HG03159 (cell line): ENCODE measurements at regions not wholly inside any gene's neighbourhood (a gene's known extent, or its start where the extent isn't known, plus 50 kb on each side); places are given as distances from the start of the nearest gene placed in this dataset.

ENCODE experiments used
- ATAC-seq: cut with Tn5 transposase; IDR thresholded peaks from one replicate; pipeline ENCODE4 v1.9.1; 2021; ENCODE audit warnings: mild to moderate bottlenecking, moderate library complexity; ENCODE audit not compliant: unreplicated experiment

- no peak for ATAC-seq
These were observed 63.5 kb downstream of the DNTTIP2 start for GRCh38 chr1:93815366-93816110.

- ATAC-seq = no peak
These were observed 64.1 kb downstream of the DNTTIP2 start for GRCh38 chr1:93814795-93815340.

DNA sequence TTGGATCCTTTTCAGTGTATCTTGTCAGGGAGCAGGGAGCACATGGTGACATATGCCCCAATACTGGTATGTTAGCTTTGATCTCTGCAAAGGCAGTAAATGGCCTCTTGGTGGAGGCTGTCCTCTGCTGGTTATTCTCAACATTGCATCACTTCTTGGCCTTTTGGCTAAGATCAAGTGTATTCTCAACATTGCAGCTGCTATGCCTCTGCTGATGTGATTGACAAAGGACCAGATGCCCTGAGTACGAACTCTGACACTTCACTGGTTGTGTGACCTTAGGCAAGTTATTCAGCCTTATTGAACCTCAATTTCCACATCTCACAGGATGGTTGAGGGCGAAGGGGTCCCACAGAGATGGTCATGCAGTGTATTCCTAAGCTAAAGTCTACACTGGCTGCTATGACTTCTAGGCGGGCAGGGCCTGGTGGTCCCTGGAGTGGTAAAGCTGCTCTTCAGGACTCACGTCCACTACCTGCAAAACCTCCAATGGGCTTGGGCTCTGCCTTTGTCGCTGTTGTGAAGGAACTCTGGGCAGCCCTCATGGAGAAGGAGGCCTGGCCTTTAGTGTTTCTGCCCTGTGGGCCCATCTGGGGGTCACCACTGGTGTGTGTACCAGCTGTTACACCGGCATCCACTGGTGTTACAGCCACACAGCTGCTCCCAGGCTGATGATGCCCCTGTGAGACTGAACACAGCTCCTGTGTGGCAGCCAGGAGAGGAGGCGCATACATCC is 64.8 kb downstream of the DNTTIP2 start:
- peak; percentile 69 for ATAC-seq

DNA sequence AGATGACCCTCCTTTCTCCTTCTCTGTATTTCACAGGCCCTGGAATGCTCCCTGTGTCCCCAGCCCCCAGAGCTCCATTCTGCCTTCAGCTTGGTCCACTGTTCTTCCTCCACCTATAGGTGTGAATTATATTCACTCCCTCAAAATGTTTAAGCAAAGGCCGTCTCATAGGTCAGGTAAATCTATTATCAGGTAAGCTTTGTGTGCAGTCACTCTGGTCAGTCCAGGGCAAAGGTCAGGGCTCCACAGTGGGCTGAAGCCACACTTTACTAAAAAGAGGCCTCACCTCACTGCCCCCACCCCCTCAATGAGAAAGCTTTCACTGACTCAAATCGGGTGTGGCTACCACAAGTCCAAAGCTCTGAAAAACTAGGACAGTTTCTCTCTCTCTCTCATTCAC is 65.9 kb downstream of the DNTTIP2 start:
- ATAC-seq = no peak

DNA sequence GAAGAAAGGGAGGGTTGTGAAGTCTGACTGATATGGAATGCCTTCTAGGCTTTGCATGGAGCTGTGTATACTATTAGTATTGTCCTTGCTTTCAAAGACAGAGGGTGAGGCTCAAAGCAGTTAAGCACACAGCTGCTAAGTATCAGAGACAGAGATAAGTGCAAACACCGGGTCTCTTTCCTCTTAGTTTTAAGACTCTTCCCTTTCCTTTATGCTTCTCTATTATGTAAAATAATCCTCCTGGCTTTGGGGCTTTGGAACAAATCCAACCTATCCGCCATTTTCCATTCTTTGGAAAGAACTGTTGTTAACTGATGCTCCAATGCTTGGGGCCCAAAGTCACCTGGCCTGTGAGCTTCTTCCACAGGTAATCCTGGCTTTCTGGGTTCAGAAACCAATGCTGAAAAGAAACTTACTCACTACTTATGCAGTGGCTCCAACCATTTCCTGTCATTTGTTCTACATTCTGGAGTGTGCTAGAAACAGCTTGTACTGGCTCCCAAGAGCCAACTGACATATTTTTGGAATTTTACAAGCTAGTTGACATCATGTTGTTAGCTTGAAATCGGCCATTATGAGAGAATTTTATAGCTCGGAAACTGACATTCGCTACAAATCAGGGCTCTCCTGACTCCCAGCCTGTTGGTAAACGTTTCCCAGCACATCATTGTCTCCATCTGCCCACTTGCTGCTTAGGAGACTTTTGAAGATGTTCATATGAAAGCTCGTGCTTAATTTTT is 67.5 kb downstream of the DNTTIP2 start:
- no peak for ATAC-seq

DNA sequence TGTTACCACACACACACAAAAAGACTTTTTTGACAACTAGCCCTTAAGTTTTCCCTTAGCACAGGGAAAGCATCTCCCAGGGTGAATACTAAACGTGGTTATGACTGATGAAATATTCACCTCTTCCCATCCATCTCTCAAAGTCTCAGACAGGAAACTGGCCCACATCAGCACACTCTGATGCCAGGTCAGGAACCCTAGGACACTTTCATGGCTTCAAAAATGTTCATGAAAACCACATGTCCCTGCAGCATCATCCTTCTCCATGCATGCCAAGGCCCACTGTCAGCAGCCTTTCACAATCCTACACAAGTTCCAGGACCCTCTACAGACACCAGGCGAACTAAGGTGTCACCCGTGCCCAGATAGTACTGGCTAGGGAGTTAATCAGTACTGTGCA is 68.7 kb downstream of the DNTTIP2 start:
- ATAC-seq = no peak

DNA sequence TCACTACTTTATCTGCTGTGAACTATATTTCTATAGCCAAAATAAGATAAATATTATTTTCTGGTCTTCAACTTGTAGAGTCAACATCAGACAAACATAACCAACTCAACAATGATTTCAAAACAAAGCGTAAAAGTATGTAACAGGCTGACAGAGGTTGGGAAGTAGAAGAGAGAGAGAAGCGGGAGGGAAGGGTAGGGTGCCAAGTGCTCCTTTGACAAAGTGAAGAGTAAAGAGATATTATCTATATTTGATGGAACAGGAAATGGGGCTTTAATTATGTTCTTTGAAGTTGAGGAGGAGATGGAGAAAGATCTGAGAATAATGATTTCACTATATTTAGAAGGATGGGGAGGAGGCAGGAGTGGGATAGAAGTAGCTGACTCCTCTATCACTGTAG is 70.1 kb downstream of the DNTTIP2 start:
- ATAC-seq = no peak

DNA sequence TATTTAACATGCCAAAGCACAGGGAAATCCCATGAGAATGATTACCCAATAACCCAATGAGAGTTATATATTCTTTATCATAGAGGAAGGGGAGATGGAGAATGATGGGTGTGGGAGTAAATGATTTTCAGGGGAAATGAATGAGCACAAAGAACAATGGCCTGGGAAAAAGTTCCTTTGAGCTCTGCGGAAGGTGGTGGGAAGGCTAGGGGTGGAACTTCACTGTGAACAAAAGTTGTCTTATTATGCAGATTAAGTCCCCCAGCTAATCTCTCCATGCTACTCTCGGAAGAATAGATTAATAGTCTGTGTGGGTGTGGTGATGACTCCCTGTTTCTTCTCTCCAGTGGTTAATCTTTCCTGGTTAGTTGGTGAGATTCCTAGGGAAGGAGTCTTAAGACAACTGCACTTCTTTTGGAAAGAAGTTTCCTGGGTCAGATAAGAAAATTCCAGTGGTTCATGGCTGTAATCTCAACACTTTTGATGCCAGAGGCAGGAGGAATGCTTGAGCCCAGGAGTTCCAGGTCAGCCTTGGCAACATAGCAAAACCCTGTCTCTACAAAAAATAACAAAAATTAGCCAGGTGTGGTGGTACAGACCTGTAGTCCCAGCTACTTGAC is 71.6 kb downstream of the DNTTIP2 start:
- no peak for ATAC-seq

DNA sequence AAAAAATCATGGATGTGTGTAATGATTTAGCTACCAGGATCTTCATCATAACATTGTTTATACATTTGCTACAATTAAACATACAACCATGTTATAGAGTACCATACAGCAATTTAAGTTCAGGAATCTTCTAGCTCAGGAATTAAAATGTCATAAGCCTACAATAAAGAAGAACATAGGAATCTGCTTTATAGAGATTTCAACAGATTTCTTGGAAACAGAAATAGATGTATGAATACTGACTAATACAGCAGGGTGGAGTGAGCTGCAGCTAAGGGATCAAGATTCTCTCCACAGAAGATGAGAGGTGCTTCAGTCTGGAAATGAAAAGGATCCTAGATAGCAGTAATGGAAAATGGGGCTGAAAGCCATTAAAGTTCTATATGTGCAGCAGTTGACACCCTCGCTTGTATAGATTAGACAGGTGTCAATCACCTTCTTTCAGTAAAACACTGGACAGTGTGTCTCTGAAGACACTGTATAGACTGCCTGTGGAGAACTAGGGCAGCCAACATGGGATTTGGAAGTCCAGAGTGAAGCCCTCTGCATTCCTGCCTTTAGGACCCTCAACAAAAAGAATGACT is 73.9 kb downstream of the DNTTIP2 start:
- no peak for ATAC-seq

GRCh38 chr1:93804412-93804811 is 74.6 kb downstream of the DNTTIP2 start:
- no peak for ATAC-seq

- no peak for ATAC-seq
These were observed 77.5 kb downstream of the DNTTIP2 start for GRCh38 chr1:93801471-93801870.

GRCh38 chr1:93800856-93801255 is 78.2 kb downstream of the DNTTIP2 start:
- no peak for ATAC-seq

GRCh38 chr1:93798291-93798690 is 80.7 kb downstream of the DNTTIP2 start:
- ATAC-seq = no peak

- ATAC-seq = no peak
These were observed 94.5 kb downstream of the DNTTIP2 start for GRCh38 chr1:93784538-93784937.

DNA sequence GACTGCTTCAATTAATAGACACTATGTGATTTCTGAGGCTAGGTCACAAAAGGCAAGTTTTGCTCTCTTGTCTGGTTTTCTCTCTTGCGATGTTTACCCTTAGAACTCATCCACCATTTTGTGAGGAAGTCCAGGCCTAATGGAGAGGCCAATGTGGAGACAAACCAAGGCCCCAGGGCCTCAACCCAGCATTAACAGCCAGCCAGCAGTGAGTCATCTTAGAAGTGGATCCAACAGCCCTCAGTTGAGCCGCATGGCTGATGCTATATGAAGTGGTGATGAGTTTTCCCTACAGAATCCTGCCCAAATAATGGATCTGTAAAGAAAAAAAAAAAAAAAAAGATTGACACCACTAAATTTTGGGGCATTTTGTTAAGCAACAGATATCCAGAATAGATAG is 95.1 kb downstream of the DNTTIP2 start:
- no peak for ATAC-seq

GRCh38 chr1:93779540-93780165 is 98.0 kb upstream of the BCAR3 start:
- no peak for ATAC-seq

GRCh38 chr1:93778457-93778856 is 96.8 kb upstream of the BCAR3 start:
- ATAC-seq = no peak

DNA sequence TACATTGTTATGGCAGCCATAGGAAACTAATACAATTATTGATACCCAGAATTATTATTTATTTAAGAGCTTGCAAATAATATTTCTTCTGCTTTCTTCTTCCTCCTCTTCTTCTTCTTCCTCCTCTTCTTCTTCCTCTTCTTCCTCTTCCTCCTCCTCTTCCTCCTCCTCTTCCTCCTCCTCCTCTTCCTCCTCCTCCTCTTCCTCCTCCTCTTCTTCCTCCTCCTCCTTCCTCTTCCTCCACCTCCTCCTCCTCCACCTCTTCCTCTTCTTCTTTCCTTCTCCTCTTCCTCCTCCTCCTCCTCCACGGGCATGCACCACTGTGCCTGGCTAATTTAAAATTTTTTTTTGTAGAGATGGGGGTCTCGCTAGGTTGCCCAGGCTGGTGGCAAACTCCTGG is 95.6 kb upstream of the BCAR3 start:
- no peak for ATAC-seq

GRCh38 chr1:93776728-93777127 is 95.1 kb upstream of the BCAR3 start:
- ATAC-seq = no peak

GRCh38 chr1:93775224-93775623 is 93.6 kb upstream of the BCAR3 start:
- no peak for ATAC-seq
